DND-41 (cell line): ENCODE measurements at regions not wholly inside any gene's neighbourhood (a gene's known extent, or its start where the extent isn't known, plus 50 kb on each side); places are given as distances from the start of the nearest gene placed in this dataset.

Source experiments
- ATAC-seq: fragments of 200-7000 bp; cut with Tn5 transposase; 3 replicates; pipeline ENCODE4 v1.9.1; 2021; ENCODE audit warnings: low read depth; ENCODE audit not compliant: insufficient read depth
- DNase-seq: peaks from one replicate; pipeline ENCODE4 v3.0.0-alpha.2; 2020
- H2AFZ ChIP-seq: 2 replicates; pipeline ENCODE4 v1.6.0; 2012; ENCODE audit warnings: low read depth, low read length
- H3K27ac ChIP-seq: 2 replicates; pipeline ENCODE4 v1.5.1; 2012; ENCODE audit warnings: low read length, inconsistent platforms
- H3K27me3 ChIP-seq: fragments of 200-600 bp; sonication (generic); 2 replicates; pipeline ENCODE4 v1.6.0; 2012; ENCODE audit warnings: low read length, mild to moderate bottlenecking, inconsistent platforms; ENCODE audit not compliant: insufficient read depth, poor library complexity
- H3K36me3 ChIP-seq: 2 replicates; pipeline ENCODE4 v1.5.1; 2012; ENCODE audit warnings: low read length, inconsistent platforms; ENCODE audit not compliant: insufficient read depth
- H3K4me1 ChIP-seq: 2 replicates; pipeline ENCODE4 v1.5.1; 2012; ENCODE audit warnings: mild to moderate bottlenecking, low read length; ENCODE audit not compliant: insufficient read depth
- H3K4me2 ChIP-seq: 2 replicates; pipeline ENCODE4 v1.6.0; 2012; ENCODE audit warnings: mild to moderate bottlenecking, moderate library complexity, low read length, inconsistent platforms; ENCODE audit not compliant: insufficient read depth
- H3K4me3 ChIP-seq, 2 experiments: fragments of 200-600 bp in 1 of 2; shearing (Covaris generic) in 1 of 2; 2 replicates each; pipeline ENCODE4 v1.5.1; 2012 to 2016; ENCODE audit warnings: inconsistent platforms in 2 of 2, low read length in 2 of 2, mild to moderate bottlenecking in 2 of 2, low read depth in 1 of 2, moderate library complexity in 1 of 2
- H3K79me2 ChIP-seq: 2 replicates; pipeline ENCODE4 v1.6.0; 2012; ENCODE audit warnings: low read length, inconsistent platforms; ENCODE audit not compliant: insufficient read depth
- H3K9ac ChIP-seq: 2 replicates; pipeline ENCODE4 v1.6.0; 2012; ENCODE audit warnings: low read depth, mild to moderate bottlenecking, inconsistent platforms, low read length, moderate library complexity
- H3K9me3 ChIP-seq: 2 replicates; pipeline ENCODE4 v1.5.1; 2012; ENCODE audit warnings: low read length, moderate library complexity, mild to moderate bottlenecking, inconsistent platforms; ENCODE audit not compliant: insufficient read depth, severe bottlenecking
- H4K20me1 ChIP-seq: 2 replicates; pipeline ENCODE4 v1.6.0; 2012; ENCODE audit warnings: low read length; ENCODE audit not compliant: insufficient read depth
- EZH2 ChIP-seq: IDR thresholded peaks from 3 replicates; pipeline ENCODE4 v1.6.1; 2012; ENCODE audit warnings: borderline replicate concordance, low read depth, mild to moderate bottlenecking, moderate library complexity, low read length, inconsistent platforms; ENCODE audit not compliant: severe bottlenecking
- TF ChIP-seq, protein P1 (sequence below): IDR thresholded peaks from 2 replicates; pipeline ENCODE4 v1.5.1; 2012; ENCODE audit warnings: borderline replicate concordance, low read length, moderate library complexity, mild to moderate bottlenecking; ENCODE audit not compliant: poor library complexity, severe bottlenecking; ENCODE audit errors: extremely low read depth

DNA sequence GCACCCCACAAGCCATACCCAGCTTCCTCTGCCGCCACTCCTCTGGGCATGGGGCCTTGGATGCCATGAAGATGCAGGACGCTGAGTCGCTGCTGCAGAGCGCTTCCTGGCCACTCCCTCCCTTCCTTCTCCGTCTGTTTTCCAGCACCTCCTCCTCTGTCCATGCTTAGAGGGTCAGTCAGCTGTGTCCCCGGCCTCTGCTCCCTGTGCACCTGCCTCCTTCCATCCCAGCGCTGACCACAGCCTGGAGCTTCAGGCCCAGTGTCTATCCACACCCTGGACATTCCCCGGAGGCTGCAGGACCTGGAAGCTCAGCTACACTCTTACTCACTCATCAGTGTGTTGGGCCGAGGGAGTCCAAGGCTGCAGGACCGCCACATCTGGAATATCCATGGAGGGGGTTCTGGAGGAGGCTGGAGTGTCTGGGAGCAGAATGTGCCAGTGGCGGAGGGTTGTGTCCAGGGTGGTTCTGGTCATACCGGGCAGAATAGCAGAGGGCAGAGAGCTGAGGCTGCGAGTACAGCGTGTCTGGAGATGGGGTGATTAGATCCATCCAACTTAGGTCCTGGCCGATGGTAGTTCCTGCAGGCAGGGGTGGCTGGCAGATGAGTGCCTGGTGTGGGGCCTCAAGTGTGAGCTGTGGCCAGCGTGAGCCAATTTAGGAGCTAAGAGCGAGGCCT lies 58.6 kb upstream of the ADRA2C start:
- no peak for ATAC-seq
- H3K36me3 ChIP-seq, result no peaks in the 10 kb centered on the region
- H3K4me3 ChIP-seq, result no peak overlapping the region
- H3K79me2 ChIP-seq, result no peaks in the 10 kb centered on the region
- no peak overlapping the region for H3K4me2 ChIP-seq
- no peak for TF ChIP-seq EZH2
- TF ChIP-seq, protein P1, sequence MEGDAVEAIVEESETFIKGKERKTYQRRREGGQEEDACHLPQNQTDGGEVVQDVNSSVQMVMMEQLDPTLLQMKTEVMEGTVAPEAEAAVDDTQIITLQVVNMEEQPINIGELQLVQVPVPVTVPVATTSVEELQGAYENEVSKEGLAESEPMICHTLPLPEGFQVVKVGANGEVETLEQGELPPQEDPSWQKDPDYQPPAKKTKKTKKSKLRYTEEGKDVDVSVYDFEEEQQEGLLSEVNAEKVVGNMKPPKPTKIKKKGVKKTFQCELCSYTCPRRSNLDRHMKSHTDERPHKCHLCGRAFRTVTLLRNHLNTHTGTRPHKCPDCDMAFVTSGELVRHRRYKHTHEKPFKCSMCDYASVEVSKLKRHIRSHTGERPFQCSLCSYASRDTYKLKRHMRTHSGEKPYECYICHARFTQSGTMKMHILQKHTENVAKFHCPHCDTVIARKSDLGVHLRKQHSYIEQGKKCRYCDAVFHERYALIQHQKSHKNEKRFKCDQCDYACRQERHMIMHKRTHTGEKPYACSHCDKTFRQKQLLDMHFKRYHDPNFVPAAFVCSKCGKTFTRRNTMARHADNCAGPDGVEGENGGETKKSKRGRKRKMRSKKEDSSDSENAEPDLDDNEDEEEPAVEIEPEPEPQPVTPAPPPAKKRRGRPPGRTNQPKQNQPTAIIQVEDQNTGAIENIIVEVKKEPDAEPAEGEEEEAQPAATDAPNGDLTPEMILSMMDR, result no peak
- no peak overlapping the region for H2AFZ ChIP-seq
- H3K4me1 ChIP-seq, result no peaks in the 10 kb centered on the region
- DNase-seq, result no peak
- H3K9me3 ChIP-seq, result no peaks in the 10 kb centered on the region
- H3K27ac ChIP-seq, result no peak overlapping the region
- H3K9ac ChIP-seq, result no peak overlapping the region
- no peaks in the 10 kb centered on the region for H3K27me3 ChIP-seq
- no peaks in the 10 kb centered on the region for H4K20me1 ChIP-seq

GRCh38 chr4:3706565-3707422 lies 59.4 kb upstream of the ADRA2C start:
- Histone ChIP-seq H4K20me1 (no peaks in the 10 kb centered on the region), H3K36me3 (no peaks in the 10 kb centered on the region), H3K9ac (no peak overlapping the region), H3K4me3 (no peak overlapping the region), H3K27ac (no peak overlapping the region), H3K27me3 (no peaks in the 10 kb centered on the region), H3K4me2 (no peak overlapping the region), H2AFZ (no peak overlapping the region), H3K9me3 (no peaks in the 10 kb centered on the region), H3K79me2 (no peaks in the 10 kb centered on the region), H3K4me1 (no peaks in the 10 kb centered on the region)
- no peak for ATAC-seq
- DNase-seq, result no peak
- TF ChIP-seq, protein P1, result no peak
- TF ChIP-seq EZH2, result no peak

- no peak overlapping the region for H3K4me2 ChIP-seq
Observed at GRCh38 chr4:3706111-3706511, 60.1 kb upstream of the ADRA2C start.

More at GRCh38 chr4:3706111-3706511, 60.1 kb upstream of the ADRA2C start:
- DNase-seq (no peak), ATAC-seq (no peak)
- no peak overlapping the region for H3K9ac ChIP-seq
- no peaks in the 10 kb centered on the region for H3K79me2 ChIP-seq
- H2AFZ ChIP-seq, result no peak overlapping the region
- no peak overlapping the region for H3K4me3 ChIP-seq
- H3K27ac ChIP-seq, result no peak overlapping the region
- H3K27me3 ChIP-seq, result no peaks in the 10 kb centered on the region
- no peaks in the 10 kb centered on the region for H3K9me3 ChIP-seq
- H3K36me3 ChIP-seq, result no peaks in the 10 kb centered on the region
- H3K4me1 ChIP-seq, result no peaks in the 10 kb centered on the region
- H4K20me1 ChIP-seq, result no peaks in the 10 kb centered on the region
- TF ChIP-seq, protein P1, result no peak
- no peak for TF ChIP-seq EZH2
